EH (cell line): ENCODE measurements at regions not wholly inside any gene's neighbourhood (a gene's known extent, or its start where the extent isn't known, plus 50 kb on each side); places are given as distances from the start of the nearest gene placed in this dataset.
"Not testable (repeated sequence)": the region's sequence is repeated elsewhere in the genome, so short reads cannot be mapped to it uniquely, and the experiment has no call there.

ENCODE experiments used
- DNase-seq: peaks from one replicate; pipeline ENCODE4 v3.0.0-alpha.2; 2015; ENCODE audit warnings: low read depth

GRCh38 chr6:133052465-133052864 is 188.7 kb upstream of the EYA4 start:
- DNase-seq = no peak

GRCh38 chr6:133055441-133055966 is 185.7 kb upstream of the EYA4 start:
- DNase-seq = no peak

GRCh38 chr6:133057352-133057751 is 183.8 kb upstream of the EYA4 start:
- no peak for DNase-seq

GRCh38 chr6:133062077-133062476 is 179.1 kb upstream of the EYA4 start:
- peak; percentile 5 for DNase-seq

- no peak for DNase-seq
Measured at GRCh38 chr6:133062696-133063306, 178.4 kb upstream of the EYA4 start.

GRCh38 chr6:133067960-133068359 is 173.2 kb upstream of the EYA4 start:
- DNase-seq = no peak

GRCh38 chr6:133070410-133071043 is 170.6 kb upstream of the EYA4 start:
- DNase-seq = no peak

GRCh38 chr6:133079901-133080300 is 161.3 kb upstream of the EYA4 start:
- DNase-seq = no peak

- no peak for DNase-seq
Measured at GRCh38 chr6:133083248-133083967, 157.7 kb upstream of the EYA4 start.

GRCh38 chr6:133085471-133085870 is 155.7 kb upstream of the EYA4 start:
- DNase-seq = no peak

- no peak for DNase-seq
Measured at GRCh38 chr6:133085896-133086295, 155.3 kb upstream of the EYA4 start.

GRCh38 chr6:133088931-133089695 is 152.0 kb upstream of the EYA4 start:
- no peak for DNase-seq

- DNase-seq = no peak
Measured at GRCh38 chr6:133092199-133092598, 149.0 kb upstream of the EYA4 start.

GRCh38 chr6:133092771-133093170 is 148.4 kb upstream of the EYA4 start:
- no peak for DNase-seq

- not testable (repeated sequence) for DNase-seq
Measured at GRCh38 chr6:133093211-133093610, 147.9 kb upstream of the EYA4 start.

GRCh38 chr6:133093956-133094355 is 147.2 kb upstream of the EYA4 start:
- no peak for DNase-seq

GRCh38 chr6:133097208-133097607 is 143.9 kb upstream of the EYA4 start:
- no peak for DNase-seq

GRCh38 chr6:133099573-133099972 is 141.6 kb upstream of the EYA4 start:
- DNase-seq = peak; percentile 44

- no peak for DNase-seq
Measured at GRCh38 chr6:133100865-133101264, 140.3 kb upstream of the EYA4 start.

- DNase-seq = no peak
Measured at GRCh38 chr6:133101790-133102189, 139.4 kb upstream of the EYA4 start.

GRCh38 chr6:133106934-133107333 is 134.2 kb upstream of the EYA4 start:
- no peak for DNase-seq

GRCh38 chr6:133108419-133108818 is 132.7 kb upstream of the EYA4 start:
- no peak for DNase-seq
